DOHH2 (cell line): ENCODE measurements at regions not wholly inside any gene's neighbourhood (a gene's known extent, or its start where the extent isn't known, plus 50 kb on each side); places are given as distances from the start of the nearest gene placed in this dataset.

Experiments used
- EZH2phosphoT487 ChIP-seq: fragments of 200-600 bp; sonication (generic); IDR thresholded peaks from 2 replicates; pipeline ENCODE4 v1.6.1; 2017; ENCODE audit warnings: borderline replicate concordance, mild to moderate bottlenecking, antibody characterized with exemption, low read length, moderate library complexity, mixed read lengths
- TF ChIP-seq, protein P1 (sequence below): fragments of 200-600 bp; sonication (generic); IDR thresholded peaks from one replicate; pipeline ENCODE4 v1.5.1; 2014; ENCODE audit warnings: antibody characterized with exemption, mild to moderate bottlenecking, low read depth, low read length; ENCODE audit not compliant: poor library complexity, severe bottlenecking

GRCh38 chr2:144944546-144945220 lies 424.8 kb upstream of the ZEB2 start:
- TF ChIP-seq, protein P1, sequence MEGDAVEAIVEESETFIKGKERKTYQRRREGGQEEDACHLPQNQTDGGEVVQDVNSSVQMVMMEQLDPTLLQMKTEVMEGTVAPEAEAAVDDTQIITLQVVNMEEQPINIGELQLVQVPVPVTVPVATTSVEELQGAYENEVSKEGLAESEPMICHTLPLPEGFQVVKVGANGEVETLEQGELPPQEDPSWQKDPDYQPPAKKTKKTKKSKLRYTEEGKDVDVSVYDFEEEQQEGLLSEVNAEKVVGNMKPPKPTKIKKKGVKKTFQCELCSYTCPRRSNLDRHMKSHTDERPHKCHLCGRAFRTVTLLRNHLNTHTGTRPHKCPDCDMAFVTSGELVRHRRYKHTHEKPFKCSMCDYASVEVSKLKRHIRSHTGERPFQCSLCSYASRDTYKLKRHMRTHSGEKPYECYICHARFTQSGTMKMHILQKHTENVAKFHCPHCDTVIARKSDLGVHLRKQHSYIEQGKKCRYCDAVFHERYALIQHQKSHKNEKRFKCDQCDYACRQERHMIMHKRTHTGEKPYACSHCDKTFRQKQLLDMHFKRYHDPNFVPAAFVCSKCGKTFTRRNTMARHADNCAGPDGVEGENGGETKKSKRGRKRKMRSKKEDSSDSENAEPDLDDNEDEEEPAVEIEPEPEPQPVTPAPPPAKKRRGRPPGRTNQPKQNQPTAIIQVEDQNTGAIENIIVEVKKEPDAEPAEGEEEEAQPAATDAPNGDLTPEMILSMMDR = no peak
- TF ChIP-seq EZH2phosphoT487 = no peak
